HepG2 (cell line): ENCODE measurements at regions not wholly inside any gene's neighbourhood (a gene's known extent, or its start where the extent isn't known, plus 50 kb on each side); places are given as distances from the start of the nearest gene placed in this dataset.

Experiments used
- ATAC-seq: fragments of 200-7000 bp; cut with Tn5 transposase; 3 replicates; pipeline ENCODE4 v1.9.1; 2020; ENCODE audit warnings: mild to moderate bottlenecking, moderate library complexity
- BruUV-seq: library from RNA; stranded (reverse); fragments of 400-500 nt; replicated peaks from 2 replicates; lab custom pipeline; 2021; lab: Mats Ljungman, UMichigan
- CTCF ChIA-PET: fragments of 300-600 bp; formaldehyde crosslinking; extraction: SDS; loops from one replicate; lab custom pipeline; 2021; ENCODE audit warnings: low total read pairs, inconsistent platforms, low intra/inter-chr PET ratio; lab: Yijun Ruan, JAX
- POLR2A ChIA-PET: fragments of 350-600 bp; sonication (Branson Sonifier 250); formaldehyde crosslinking; loops from one replicate; lab custom pipeline; 2020; ENCODE audit warnings: antibody characterized with exemption, inconsistent platforms; lab: Yijun Ruan, JAX
- DNase-seq: peaks from one replicate; pipeline ENCODE4 v3.0.0-alpha.2; 2015; ENCODE audit warnings: low spot score
- FAIRE-seq: peaks from 3 replicates; lab custom pipeline; 2011; peaks lifted over from hg19 to GRCh38; lab: Jason Lieb, UNC
- H2AFZ ChIP-seq: one replicate; pipeline ENCODE4 v1.6.1; 2011; ENCODE audit warnings: low read length, inconsistent platforms
- H3K27ac ChIP-seq: fragments of 300-600 bp; 3 replicates; pipeline ENCODE4 v1.8.0; 2011; ENCODE audit warnings: mixed run types, mild to moderate bottlenecking, mixed read lengths, low read length, inconsistent platforms; ENCODE audit not compliant: insufficient read depth; ENCODE audit errors: extremely low read length
- H3K27me3 ChIP-seq, 2 experiments: fragments of 200-600 bp in 1 of 2; 2 replicates in 1 of 2; 3 replicates in 1 of 2; pipeline versions ENCODE4 v1.6.0 to v1.8.0; 2011; ENCODE audit warnings: low read length in 2 of 2, mild to moderate bottlenecking in 2 of 2, moderate library complexity in 2 of 2, inconsistent platforms in 1 of 2; ENCODE audit not compliant: insufficient read depth in 2 of 2, control insufficient read depth in 1 of 2
- H3K36me3 ChIP-seq, 2 experiments: fragments of 200-600 bp in 1 of 2; replicated peaks in 1 of 2; 2 replicates in 1 of 2; 3 replicates in 1 of 2; pipeline versions ENCODE4 v1.5.1 to v1.8.0; 2011; ENCODE audit warnings: low read length in 2 of 2, inconsistent platforms in 1 of 2; ENCODE audit not compliant: insufficient read depth in 2 of 2, control insufficient read depth in 1 of 2
- H3K4me1 ChIP-seq: 2 replicates; pipeline ENCODE4 v1.5.1; 2012; ENCODE audit warnings: low read length, inconsistent platforms; ENCODE audit not compliant: insufficient read depth
- H3K4me2 ChIP-seq: 2 replicates; pipeline ENCODE4 v1.6.0; 2011; ENCODE audit warnings: low read depth, low read length, inconsistent platforms
- H3K4me3 ChIP-seq, 3 experiments: fragments of 200-600 bp in 1 of 3; sonication (generic), shearing (Covaris generic) in 1 of 3; replicated peaks in 1 of 3; 2 replicates each; pipeline ENCODE4 v1.5.1; 2011 to 2016; ENCODE audit warnings: low read length in 3 of 3, inconsistent platforms in 2 of 3, low read depth in 2 of 3, mild to moderate bottlenecking in 2 of 3, control low read depth in 1 of 3, mixed read lengths in 1 of 3; ENCODE audit not compliant: insufficient read depth in 1 of 3
- H3K79me2 ChIP-seq: one replicate; pipeline ENCODE4 v1.6.1; 2011; ENCODE audit warnings: low read length, inconsistent platforms; ENCODE audit not compliant: insufficient read depth
- H3K9ac ChIP-seq: 2 replicates; pipeline ENCODE4 v1.6.0; 2011; ENCODE audit warnings: mild to moderate bottlenecking, low read depth, low read length, inconsistent platforms; ENCODE audit not compliant: insufficient read depth
- H3K9me3 ChIP-seq: 2 replicates; pipeline ENCODE4 v1.5.1; 2012; ENCODE audit warnings: mild to moderate bottlenecking, low read length
- H4K20me1 ChIP-seq: 2 replicates; pipeline ENCODE4 v1.6.0; 2011; ENCODE audit warnings: inconsistent platforms, mild to moderate bottlenecking, low read length, moderate library complexity; ENCODE audit not compliant: insufficient read depth
- RAD51 ChIP-seq: fragments of 450-650 bp; IDR thresholded peaks from 2 replicates; pipeline ENCODE4 v1.6.1; 2016; ENCODE audit warnings: borderline replicate concordance
- SMYD3 ChIP-seq: sonication (generic); formaldehyde crosslinking; IDR thresholded peaks from 2 replicates; pipeline ENCODE4 v1.8.1; 2023; ENCODE audit warnings: mild to moderate bottlenecking, missing genetic modification reagents
- ZNF232 ChIP-seq: sonication (generic); formaldehyde crosslinking; IDR thresholded peaks from 2 replicates; pipeline ENCODE4 v1.4.0; 2020; ENCODE audit warnings: missing genetic modification reagents, borderline replicate concordance
- ZNF614 ChIP-seq: IDR thresholded peaks from 2 replicates; pipeline ENCODE4 v1.6.1; 2018; ENCODE audit warnings: missing biosample characterization, missing genetic modification reagents, inconsistent platforms, borderline replicate concordance
- WGBS: methylation state at CpG from one replicate; pipeline ENCODE4 v1.1.6; 2017; ENCODE audit warnings: low lambda C conversion rate; 5-methylcytosine and 5-hydroxymethylcytosine counted together
- in situ Hi-C: cut with HindIII; loops from 2 replicates; pipeline ENCODE4 v1.10.0; 2017; ENCODE audit warnings: low pct_unique_long_range_greater_than_20kb; ENCODE audit not compliant: extremely low pct_ligation_motif_present
- intact Hi-C: fragments of 100-400 bp; cut with micrococcal nuclease; formaldehyde crosslinking; loops from one replicate; pipeline ENCODE4 v1.10.0; 2022; ENCODE audit not compliant: unreplicated experiment
- TF ChIP-seq, protein P1 (sequence below): fragments of 450-650 bp; IDR thresholded peaks from 2 replicates; pipeline ENCODE4 v1.6.1; 2016
- TF ChIP-seq, protein P2 (sequence below), 2 experiments: sonication (generic) in 1 of 2; formaldehyde crosslinking in 1 of 2; IDR thresholded peaks; 2 replicates each; pipeline versions ENCODE4 v1.5.1 to v1.6.1; 2011 to 2020; ENCODE audit warnings: borderline replicate concordance in 1 of 2, low read depth in 1 of 2, low read length in 1 of 2, mild to moderate bottlenecking in 1 of 2, missing genetic modification reagents in 1 of 2, moderate library complexity in 1 of 2
- TF ChIP-seq, protein P3 (sequence below): sonication (generic); formaldehyde crosslinking; IDR thresholded peaks from 2 replicates; pipeline ENCODE4 v1.8.0; 2022; ENCODE audit warnings: missing genetic modification reagents, mild to moderate bottlenecking, borderline replicate concordance
- TF ChIP-seq, protein P4 (sequence below): sonication (generic); formaldehyde crosslinking; IDR thresholded peaks from 2 replicates; pipeline ENCODE4 v1.4.0; 2020; ENCODE audit warnings: low read depth, mild to moderate bottlenecking, missing genetic modification reagents

DNA sequence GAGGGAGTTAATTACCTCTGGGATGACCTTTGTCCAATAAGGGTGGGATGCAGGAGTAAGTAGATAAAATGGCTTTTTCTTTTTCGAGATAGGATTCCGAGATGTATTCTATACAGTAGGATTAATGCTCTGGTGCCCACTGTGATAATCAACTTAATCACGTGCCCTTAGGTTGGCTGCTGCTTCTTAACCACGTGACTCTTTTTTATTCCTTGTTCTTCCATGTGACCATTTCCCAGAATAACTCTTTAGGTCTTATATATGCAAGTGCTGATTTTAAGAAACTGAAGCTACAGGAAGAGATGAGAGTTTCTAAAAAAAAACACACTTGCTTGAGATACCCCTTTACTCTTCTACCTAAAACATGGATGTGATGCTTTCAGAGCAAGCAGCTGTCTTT is 1628.9 kb downstream of the PCDH7 start:
- no peaks in the 10 kb centered on the region for H3K36me3 ChIP-seq
- no peak overlapping the region for H3K27ac ChIP-seq
- DNase-seq (no peak), FAIRE-seq (no peak), ATAC-seq (no peak)
- intact Hi-C loops (no loop called here), in situ Hi-C loops (no loop called here)
- H3K9ac ChIP-seq = no peak overlapping the region
- H3K79me2 ChIP-seq = no peaks in the 10 kb centered on the region
- no peaks in the 10 kb centered on the region for H3K4me1 ChIP-seq
- ChIA-PET POLR2A (no interaction called here), CTCF (no interaction called here)
- H3K4me2 ChIP-seq = no peak overlapping the region
- 1% methylated on average over 4 of the region's 4 CpGs for WGBS
- no peaks in the 10 kb centered on the region for H3K27me3 ChIP-seq
- no TSS peak for BruUV-seq
- TF ChIP-seq, protein P1, sequence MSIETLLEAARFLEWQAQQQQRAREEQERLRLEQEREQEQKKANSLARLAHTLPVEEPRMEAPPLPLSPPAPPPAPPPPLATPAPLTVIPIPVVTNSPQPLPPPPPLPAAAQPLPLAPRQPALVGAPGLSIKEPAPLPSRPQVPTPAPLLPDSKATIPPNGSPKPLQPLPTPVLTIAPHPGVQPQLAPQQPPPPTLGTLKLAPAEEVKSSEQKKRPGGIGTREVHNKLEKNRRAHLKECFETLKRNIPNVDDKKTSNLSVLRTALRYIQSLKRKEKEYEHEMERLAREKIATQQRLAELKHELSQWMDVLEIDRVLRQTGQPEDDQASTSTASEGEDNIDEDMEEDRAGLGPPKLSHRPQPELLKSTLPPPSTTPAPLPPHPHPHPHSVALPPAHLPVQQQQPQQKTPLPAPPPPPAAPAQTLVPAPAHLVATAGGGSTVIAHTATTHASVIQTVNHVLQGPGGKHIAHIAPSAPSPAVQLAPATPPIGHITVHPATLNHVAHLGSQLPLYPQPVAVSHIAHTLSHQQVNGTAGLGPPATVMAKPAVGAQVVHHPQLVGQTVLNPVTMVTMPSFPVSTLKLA = peak; percentile 71
- TF ChIP-seq SMYD3 (CRISPR knock-in tag) (no peak), RAD51 (peak; percentile 42; the same call in 1 of the 2 replicates)
- TF ChIP-seq, protein P2, sequence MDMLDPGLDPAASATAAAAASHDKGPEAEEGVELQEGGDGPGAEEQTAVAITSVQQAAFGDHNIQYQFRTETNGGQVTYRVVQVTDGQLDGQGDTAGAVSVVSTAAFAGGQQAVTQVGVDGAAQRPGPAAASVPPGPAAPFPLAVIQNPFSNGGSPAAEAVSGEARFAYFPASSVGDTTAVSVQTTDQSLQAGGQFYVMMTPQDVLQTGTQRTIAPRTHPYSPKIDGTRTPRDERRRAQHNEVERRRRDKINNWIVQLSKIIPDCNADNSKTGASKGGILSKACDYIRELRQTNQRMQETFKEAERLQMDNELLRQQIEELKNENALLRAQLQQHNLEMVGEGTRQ (IDR thresholded peaks at IDR 0.05; ENCODE audit: low read depth, low read length) = peak; percentile 71
- TF ChIP-seq, protein P2 (CRISPR knock-in tag; IDR thresholded peaks at IDR 0.05; ENCODE audit: borderline replicate concordance) = no peak
- TF ChIP-seq, all 625 proteins: peak for 3
- Histone ChIP-seq H3K9me3 (no peaks in the 10 kb centered on the region; the same call in 1 of the 2 replicates), H4K20me1 (no peaks in the 10 kb centered on the region), H2AFZ (no peak overlapping the region), H3K4me3 (no peak overlapping the region)

DNA sequence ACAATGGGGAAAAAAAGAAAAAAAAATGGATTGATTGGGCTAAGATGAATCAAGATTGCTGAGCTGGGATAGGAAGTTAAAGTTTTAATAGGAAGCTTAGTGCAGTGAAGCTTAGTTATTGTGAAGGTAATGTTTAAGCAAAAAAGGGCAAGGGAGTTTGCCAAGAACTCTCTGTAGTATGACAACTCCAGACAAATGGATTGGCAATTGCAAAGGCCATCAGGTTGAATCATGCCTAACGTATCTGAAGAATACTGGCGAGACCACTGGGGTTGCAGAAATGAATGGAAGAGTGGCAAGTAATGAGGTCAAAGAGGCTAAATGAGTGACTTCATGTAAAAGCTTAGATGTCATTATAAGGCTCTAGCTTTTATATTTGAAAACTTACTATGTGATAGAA is 1654.0 kb downstream of the PCDH7 start:
- H3K4me1 ChIP-seq = no peaks in the 10 kb centered on the region
- peaks cover 13% of the 10 kb centered on the region; the same call in 1 of the 2 replicates for H3K9me3 ChIP-seq
- DNase-seq (no peak), ATAC-seq (no peak), FAIRE-seq (no peak)
- no peak overlapping the region for H3K9ac ChIP-seq
- in situ Hi-C loops = no loop called here
- ChIA-PET CTCF (no interaction called here), POLR2A (no interaction called here)
- 0% methylated on average over 2 of the region's 2 CpGs for WGBS
- no peak overlapping the region for H3K27ac ChIP-seq
- H3K27me3 ChIP-seq = no peaks in the 10 kb centered on the region
- H3K4me2 ChIP-seq = no peak overlapping the region
- intact Hi-C loops = no loop called here
- H3K36me3 ChIP-seq = no peaks in the 10 kb centered on the region
- no peak overlapping the region for H2AFZ ChIP-seq
- no peaks in the 10 kb centered on the region for H4K20me1 ChIP-seq
- no peak overlapping the region for H3K4me3 ChIP-seq
- no peaks in the 10 kb centered on the region for H3K79me2 ChIP-seq
- no TSS peak for BruUV-seq
- TF ChIP-seq, protein P3, sequence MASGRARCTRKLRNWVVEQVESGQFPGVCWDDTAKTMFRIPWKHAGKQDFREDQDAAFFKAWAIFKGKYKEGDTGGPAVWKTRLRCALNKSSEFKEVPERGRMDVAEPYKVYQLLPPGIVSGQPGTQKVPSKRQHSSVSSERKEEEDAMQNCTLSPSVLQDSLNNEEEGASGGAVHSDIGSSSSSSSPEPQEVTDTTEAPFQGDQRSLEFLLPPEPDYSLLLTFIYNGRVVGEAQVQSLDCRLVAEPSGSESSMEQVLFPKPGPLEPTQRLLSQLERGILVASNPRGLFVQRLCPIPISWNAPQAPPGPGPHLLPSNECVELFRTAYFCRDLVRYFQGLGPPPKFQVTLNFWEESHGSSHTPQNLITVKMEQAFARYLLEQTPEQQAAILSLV (CRISPR knock-in tag) = no peak
- TF ChIP-seq, protein P4, sequence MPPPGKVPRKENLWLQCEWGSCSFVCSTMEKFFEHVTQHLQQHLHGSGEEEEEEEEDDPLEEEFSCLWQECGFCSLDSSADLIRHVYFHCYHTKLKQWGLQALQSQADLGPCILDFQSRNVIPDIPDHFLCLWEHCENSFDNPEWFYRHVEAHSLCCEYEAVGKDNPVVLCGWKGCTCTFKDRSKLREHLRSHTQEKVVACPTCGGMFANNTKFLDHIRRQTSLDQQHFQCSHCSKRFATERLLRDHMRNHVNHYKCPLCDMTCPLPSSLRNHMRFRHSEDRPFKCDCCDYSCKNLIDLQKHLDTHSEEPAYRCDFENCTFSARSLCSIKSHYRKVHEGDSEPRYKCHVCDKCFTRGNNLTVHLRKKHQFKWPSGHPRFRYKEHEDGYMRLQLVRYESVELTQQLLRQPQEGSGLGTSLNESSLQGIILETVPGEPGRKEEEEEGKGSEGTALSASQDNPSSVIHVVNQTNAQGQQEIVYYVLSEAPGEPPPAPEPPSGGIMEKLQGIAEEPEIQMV (CRISPR knock-in tag) = no peak
- TF ChIP-seq ZNF232 (CRISPR knock-in tag) (no peak), ZNF614 (CRISPR knock-in tag) (no peak)
